GDM1 (cell line): ENCODE measurements at regions not wholly inside any gene's neighbourhood (a gene's known extent, or its start where the extent isn't known, plus 50 kb on each side); places are given as distances from the start of the nearest gene placed in this dataset.
"Not testable (repeated sequence)": the region's sequence is repeated elsewhere in the genome, so short reads cannot be mapped to it uniquely, and the experiment has no call there.

Source experiments
- DNase-seq: peaks from one replicate; lab custom pipeline; 2025; lab: John Stamatoyannopoulos, UW

DNA sequence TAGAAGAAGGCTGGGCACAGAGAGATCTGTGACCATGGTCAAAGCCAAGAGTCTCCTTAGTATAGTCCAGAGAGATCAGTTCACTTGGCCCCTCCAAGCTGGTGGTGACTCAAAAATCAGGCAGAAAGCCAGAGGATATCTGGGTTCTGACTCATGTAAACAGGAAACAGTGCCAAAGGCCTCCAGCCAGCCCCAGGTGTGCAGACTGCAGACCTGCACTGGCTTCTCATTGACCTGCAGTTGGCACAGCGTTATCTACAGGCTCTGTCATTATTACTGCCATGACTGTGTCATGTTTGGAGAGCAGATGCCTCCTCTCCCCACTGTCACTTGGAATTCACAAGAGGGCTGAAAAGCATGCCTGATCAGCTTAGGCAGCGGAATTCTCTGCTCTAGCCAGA lies 295.7 kb upstream of the PRKD1 start:
- no peak for DNase-seq

DNA sequence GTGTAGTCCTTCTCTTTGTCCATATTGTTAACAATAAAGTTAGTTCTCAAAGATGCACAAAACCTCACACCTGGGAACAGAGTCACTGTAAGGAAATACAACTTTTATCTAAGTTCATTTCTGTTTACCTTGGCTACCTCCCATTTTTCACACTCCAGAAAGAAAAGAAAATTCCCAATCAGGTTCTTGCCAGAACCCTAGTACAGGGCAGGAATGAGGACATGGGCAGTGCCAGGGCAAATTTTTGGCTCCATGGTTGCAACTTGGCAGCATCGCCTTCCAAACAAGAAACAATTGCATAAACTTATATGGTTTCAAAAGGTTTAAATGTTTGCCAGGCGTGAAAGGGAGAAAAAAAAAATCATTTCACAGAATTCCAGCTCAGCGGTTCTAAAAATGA lies 296.3 kb upstream of the PRKD1 start:
- DNase-seq, result no peak

DNA sequence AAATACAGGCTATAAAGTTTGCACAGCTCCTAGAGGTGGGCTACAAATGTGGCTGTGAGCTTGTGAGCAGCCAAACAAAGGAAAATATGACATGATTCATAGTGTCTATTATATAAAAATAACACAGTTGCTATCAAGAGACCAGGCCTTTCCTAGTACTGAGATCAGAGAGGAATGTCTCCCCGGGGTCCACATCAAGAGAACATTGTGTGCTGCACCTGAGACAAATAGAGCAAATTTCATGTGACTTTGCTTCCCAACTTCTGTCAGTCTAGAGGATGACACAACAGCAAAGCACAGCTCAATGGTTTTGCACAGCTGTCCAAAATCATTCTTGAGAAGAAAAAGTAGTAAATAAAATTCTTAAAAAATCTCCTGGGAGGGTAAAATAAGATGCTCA lies 297.5 kb upstream of the PRKD1 start:
- no peak for DNase-seq

DNA sequence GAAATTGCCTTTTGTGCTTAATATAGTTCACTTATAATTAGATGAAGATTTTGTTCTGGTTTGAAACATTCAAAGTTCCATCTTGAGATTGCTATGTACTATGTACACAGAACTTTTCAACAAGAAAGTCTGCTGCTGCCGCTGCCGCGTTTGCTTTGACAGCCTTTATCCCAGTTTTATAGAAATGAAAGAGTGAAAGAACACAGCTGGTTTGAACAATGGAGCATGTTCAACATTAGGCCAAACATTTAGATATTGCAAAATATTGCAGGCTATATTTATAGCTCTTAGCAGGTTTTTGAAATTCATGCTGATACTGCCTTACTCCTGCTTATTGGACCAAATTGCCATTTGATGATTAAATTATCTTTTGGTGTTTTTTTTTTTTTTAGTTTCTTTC lies 299.8 kb upstream of the PRKD1 start:
- no peak for DNase-seq

DNA sequence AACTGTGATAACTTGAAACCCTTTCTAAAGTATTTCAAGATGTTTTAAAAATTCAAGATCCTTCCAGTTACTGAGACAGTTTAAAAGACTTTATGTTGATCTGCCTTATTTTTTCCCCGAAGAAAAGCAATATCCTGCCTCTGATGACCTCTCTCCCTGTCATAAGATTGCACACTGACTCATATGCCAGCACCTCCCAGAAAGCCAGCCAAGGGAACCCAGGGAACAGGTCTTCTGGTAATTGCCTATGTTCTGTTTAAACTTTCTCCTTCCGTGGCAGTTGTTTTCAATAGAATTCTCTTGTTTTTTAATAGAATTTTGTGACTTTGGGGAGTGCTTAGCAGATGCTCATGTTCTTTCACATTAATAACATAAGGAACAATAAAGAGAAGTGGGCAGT lies 300.2 kb upstream of the PRKD1 start:
- DNase-seq, result no peak

DNA sequence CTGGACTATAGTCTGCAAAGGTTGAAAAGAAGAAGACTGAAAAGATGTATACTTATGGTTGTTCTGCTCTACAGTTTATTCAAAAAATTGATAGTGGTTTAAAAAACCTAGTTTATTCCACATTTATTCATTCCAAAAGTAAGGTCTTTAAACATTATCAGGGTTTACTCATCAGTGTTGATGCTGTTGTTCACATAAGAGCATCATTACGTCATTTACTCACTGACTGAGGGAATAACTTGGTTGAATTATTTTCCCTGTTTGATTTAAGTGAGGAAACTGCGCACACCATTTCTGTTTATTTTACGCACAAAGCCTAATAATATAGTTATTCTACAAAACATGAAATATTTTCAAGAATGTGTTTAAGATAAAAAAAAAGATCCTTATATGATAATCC lies 303.1 kb upstream of the PRKD1 start:
- no peak for DNase-seq

DNA sequence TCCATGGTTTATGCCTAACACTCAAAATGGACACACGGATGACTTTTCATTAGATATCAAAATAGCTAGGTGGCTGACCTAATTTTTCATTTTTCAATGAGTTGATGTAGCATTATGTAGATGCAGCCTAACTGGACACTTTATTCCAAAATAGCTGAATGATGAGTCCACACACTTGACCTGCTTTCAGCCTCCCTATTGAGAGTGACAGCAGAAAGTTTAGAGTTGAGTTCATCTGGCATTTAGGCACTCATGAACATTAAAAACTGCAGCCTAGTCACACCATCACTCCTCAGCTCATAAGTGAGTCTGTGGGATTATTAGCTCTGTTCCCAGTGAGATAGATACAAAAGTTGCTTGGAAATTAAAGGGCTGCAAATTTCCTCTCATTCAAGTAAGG lies 307.3 kb upstream of the PRKD1 start:
- DNase-seq, result no peak

DNA sequence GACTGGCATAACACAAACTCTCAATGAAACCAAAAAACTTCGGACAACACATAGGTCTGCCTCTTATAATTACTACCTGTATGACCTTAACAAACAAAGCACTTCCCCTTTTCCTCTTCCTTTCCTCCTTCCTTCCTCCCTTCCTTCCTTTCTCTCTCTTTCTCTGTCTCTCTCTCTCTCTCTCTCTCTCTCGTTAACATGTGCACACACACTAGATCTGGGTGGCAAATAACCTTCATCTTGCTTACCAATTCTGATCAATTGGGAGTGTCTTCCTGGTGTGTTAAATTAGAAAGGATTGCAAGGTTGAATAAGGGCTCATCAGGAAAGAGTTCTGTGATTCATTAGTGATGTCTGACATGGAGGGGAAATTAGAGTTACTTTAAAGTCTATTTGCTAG lies 307.8 kb upstream of the PRKD1 start:
- DNase-seq, result no peak

DNA sequence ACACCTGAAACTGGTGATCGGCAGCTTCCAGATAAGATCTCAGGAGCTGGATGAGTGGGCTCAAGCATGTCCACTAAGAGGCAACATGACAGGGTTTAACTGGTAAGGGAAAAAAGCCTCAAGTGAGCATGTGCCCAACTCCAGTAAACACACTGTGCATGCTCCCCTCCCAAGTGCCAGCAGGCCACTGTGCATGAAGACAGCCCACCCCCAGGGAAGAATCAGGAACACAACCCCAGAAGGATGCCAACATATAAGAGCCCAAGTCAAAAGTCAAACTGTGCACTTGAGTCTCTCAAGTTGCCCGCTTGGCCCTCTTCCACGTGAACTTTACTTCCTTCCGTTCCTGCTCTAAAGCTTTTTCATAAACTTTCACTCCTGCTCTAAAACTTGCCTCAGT lies 311.3 kb upstream of the PRKD1 start:
- no peak for DNase-seq

DNA sequence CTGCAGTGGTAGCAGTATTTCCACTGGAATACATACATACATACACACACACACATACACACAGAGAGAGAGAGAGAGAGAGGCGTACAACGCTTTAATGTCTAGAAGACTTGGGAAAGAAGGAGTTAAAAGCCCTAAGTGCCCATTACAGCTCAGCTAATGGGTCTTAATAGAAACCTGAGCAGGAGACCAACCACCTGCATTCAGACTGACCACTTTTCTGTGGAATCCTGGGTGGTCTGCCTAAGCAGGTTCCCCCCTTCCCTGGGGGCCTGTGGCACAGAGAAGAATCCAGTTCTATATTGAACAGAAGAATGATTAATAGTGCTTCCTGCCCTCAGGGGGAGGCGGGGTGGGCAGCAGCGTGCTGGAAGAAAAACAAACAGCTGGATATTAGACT lies 312.4 kb upstream of the PRKD1 start:
- DNase-seq, result no peak

DNA sequence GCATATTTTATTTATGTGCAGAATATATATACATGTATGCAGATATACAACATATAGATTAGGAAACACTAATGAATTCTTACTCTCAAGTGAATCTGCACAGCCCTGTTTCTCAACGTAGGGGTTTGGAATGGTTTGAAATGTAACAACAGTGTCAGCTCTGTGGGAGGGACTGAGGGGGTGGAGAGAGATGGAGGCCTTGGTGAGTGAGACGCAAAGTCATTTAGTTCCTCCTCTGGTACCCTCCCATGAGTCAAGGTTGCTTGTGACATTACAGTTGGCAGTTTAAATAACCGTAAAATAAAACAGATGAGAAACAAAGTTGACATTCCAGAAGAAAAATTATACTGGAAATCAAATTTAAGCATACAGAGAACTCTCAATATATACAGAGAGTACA lies 313.0 kb upstream of the PRKD1 start:
- DNase-seq, result no peak

DNA sequence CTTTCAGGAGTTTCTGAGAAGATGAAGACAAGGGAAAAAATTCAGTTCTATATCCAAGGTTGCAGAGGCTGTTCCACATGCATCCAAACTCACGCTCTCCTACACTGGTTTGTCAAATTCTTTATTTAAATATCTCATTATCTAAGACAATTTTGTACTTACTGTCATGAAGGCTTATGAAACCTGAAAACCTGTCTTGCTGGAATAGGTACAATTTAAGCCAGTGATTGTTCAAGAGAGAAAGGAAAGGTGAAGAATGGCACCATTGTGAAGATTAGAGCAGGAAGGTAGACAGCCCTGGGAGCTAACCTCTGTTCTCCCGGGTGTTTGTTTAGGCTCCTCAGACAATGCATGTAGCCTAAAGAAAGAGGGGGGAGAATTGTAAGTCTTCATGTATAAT lies 315.1 kb upstream of the PRKD1 start:
- DNase-seq, result no peak

DNA sequence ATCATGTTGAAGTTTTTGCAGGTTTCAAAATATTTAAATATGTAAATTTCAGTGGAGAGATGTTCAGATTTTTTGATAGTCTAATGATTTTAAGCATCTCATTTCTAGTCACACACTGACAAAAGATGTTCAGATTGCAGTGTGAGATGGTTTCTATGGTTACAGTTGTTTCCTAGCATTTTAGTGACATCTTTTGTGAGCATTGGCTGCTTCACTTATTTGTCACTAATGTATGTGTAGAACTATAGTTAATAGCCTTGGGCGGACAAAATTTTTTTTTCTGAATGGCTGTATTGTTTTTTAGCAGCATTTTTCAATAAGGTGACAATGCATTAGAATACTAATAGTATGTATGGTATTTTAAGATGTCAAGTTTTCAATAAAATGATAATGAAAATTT lies 315.6 kb upstream of the PRKD1 start:
- no peak for DNase-seq

DNA sequence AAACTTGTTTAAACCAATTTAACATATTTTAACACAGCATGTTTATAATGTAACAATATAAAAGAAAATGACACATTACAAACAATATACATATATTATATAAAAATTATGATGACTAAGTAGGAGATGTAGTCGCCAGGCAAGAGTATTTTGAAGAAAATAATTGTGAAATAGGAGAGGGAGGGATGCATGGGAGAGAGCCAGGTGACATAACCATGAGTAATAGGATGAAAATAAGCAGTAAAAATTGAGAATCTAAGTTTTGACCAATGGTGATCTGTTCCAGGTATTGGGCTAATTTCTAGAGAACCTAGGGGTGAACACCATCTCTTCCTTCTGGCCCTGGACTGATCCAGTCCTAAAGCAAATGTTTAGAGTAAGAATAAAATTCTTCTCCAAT lies 315.2 kb upstream of the G2E3 start:
- no peak for DNase-seq

DNA sequence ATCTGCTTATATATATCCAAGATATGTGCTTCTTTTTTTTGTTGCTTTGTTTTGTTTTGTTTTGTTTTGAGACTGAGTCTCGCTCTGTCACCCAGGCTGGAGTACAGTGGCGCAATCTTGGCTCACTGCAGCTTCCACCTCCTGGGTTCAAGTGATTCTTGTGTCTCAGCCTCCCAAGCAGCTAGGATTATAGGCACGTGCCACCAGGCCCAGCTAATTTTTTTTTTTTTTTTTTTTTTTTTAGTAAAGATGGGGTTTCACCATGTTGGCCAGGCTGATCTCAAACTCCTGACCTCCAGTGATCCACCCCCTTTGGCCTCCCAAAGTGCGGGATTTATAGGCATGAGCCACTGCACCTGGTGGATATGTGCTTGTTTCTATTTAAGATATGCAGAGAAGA lies 314.6 kb upstream of the G2E3 start:
- not testable (repeated sequence) for DNase-seq

DNA sequence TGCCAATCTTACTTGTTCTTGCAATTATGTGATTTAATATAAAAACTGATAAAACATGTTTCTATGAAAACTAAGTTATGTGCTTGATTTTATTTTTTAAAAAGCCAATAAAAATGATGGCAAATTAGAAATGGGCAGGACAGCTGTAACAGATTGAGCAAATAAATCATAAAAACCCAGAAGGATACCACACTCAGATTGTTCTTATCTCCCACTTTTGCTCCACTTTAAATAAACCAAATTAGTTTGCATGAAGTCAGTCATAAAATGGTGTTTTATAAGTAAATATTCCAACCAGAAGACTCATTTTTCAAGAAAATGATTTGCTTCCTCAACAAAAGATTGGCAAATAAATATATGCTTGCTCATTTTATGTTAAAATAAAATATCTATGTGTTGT lies 307.9 kb upstream of the G2E3 start:
- no peak for DNase-seq

DNA sequence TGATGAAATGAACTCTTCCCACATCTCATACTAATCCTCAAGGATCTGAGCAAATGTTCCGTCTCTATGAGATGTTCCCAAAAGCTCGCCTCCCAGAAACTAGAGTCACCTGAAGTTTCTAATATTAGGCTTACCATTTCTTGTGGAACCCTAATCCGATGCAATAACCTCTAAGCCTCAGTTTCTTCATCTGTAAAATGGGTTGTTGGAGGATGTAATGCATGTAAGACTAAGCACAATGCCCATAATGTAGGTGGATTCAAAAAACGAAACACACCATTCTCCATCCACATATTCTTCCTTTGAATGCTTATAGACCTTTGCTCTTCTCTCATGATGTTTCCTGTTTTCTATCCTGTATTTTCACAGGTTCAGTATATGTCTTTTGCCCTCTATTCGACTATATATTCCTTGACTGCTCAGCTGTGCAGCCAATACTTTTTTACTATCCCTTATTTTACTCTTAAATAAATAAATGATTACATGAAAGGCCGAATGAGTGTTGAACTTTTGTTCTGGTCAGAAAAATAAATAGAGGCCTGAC lies 307.3 kb upstream of the G2E3 start:
- no peak for DNase-seq

DNA sequence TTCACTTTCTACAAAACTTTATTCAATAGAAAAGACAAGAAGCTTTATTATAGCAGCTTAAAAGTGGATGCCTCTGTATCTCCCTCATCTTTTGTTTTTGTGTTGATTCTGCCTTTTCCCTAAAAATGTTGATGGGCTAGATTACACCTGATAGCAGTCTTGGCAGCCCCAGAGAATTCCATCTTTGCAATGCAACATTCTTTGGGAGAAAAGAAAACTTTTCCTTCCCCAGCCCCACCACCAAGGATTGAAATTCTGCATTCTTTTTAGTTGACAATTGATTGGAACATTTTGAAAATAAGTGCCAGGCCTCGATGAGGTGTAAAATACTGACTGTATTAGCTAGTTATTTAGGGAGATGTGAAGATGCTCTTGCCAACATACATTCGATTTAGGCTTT lies 306.8 kb upstream of the G2E3 start:
- DNase-seq, result no peak

DNA sequence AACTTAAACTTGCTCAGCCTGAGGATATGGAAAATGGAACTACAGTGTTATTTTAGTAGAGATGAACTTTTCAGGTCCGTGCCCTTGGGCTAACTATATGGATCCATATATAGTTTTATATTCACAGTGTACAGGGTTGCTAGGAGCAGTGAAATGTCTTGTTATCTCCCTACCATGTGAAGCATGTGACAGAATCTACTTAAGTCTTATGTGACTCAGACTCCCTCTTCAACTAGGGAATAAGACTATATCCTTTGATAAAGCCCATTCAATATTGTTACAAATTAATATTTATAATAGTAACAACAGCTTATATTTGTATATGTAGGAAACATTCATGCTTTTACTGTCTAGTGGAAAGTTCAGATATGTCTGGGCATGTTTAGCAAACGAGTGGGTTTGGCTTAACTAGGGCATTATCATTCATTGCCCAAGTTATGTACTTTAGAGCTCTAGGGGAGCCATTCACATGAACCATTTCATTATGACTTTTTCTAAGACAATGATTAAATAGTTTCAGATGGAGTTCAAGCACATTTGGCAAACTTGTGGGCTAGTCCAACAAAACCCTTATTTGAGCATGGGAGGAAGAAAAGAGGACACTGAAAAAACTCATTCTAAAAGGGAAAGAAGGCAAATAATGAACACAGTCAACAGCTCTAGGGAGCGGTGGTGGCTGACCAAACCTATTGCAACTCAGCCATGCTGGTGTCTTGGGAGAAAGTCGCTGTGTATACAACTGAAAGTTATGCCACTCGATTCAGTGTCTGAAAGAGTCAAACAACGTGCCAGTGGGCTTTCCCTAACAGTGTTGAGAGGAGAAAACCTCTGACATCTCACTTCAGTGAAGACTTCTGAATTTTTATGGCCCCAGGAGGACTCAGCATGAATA lies 305.9 kb upstream of the G2E3 start:
- no peak for DNase-seq

DNA sequence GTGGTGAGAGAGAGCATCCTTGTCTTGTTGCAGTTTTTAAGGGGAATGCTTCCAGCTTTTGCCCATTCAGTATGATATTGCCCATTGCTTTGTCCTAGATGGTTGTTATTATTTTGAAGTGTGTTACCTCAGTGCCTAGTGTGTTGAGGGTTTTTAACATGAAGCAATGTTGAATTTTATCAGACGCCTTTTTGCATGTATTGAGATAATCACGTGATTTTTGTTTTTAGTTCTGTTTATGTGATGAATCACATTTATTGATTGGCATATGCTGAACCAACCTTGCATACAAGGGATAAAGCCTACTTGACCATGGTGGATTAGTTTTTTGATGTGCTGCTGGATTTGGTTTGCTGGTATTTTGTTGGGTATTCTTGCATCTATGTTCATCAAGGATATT lies 302.3 kb upstream of the G2E3 start:
- DNase-seq, result no peak

DNA sequence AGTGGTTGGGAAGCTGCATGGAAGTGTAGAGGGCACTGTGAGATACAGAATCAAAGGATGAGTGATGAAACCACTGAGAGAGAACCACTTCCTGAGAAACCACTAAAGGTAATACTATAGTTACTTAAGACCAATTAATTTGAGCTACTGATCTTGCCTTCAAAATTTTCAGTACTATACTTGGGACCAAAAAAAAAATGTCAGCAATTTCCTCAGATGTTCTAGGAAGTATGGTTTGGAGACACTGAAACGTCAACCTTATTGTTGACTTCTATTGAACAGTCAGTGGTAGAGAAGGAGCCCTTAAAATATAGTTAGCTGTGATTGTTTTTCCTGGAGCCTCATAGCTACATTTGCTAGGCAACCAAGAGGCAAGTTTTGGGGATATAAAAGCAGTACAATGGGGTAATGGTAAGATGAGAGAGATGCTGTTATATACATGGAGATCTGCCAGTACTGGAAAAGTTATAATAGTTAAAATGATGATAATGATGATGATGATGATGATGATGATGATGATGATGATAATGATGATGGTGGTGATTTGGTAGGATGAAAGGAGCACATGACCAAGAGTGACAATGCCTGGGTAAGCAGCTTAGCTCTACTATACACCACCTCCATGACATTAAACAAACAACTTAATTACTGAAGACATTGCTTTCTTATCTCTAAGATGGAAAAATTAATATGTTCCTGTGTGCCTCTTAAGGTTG lies 300.9 kb upstream of the G2E3 start:
- DNase-seq, result no peak

DNA sequence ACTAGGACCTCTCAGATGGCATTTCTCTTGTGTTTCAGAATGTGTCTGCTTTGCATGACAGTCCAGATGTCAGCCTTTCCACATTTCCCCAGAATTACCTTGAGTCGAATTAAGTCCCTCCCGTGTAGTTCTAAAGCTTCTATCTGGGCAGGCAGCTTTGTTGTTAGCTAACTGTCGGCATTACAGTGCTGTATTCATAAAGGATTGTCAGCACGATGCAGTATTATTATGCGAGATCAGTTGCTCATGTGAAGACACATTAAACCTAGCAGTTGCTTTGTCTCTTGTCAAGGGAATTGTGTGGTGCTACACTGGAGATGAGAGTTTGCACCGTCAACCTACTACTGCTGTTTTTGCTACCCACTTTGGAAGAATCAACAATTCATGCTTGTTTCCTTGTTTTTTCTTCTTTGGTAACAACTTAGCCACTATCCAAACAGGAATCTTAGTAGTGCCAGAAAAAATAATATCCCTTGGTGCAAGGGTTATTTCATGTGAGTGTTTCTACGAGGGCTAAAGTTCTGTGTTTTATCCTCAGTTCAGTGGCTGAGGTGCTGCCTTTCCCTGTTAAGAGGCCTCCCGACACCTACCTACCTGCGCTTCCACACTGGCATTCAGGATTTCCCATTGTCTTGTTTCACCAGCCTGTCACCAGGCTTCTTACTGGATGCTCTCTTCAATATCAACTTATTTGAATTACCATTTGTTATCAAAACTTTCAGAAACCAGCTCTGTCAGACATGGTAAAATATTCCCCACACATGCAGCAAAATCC lies 297.9 kb upstream of the G2E3 start:
- DNase-seq, result no peak

DNA sequence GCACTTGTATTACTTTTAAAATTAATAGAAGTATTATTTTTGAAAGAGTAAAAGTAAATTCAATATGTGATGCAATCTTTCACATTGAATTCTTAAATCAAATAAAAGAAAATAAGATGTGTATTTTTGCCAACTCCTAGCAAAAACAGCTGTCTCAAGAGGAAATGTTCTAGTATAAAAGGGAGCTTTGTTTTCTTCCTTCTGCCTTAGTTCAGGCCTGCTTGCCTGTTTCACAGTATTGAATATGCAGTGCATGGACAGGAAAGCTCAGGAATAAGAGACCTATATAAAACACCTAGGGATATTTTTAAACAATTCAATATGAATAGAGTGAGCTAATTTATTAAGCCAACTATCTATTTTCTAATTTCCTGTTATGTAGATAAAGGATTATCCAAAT lies 294.8 kb upstream of the G2E3 start:
- DNase-seq, result no peak
